NT2/D1 (cell line): ENCODE measurements at regions not wholly inside any gene's neighbourhood (a gene's known extent, or its start where the extent isn't known, plus 50 kb on each side); places are given as distances from the start of the nearest gene placed in this dataset.

Experiments used
- DNase-seq: peaks from one replicate; pipeline ENCODE4 v3.0.0-alpha.2; 2011; ENCODE audit warnings: low read depth, low spot score
- H3K27me3 ChIP-seq: 2 replicates; pipeline ENCODE4 v1.6.0; 2011; ENCODE audit warnings: mild to moderate bottlenecking; ENCODE audit not compliant: insufficient read length, insufficient read depth
- H3K36me3 ChIP-seq: 2 replicates; pipeline ENCODE4 v1.6.1; 2011; ENCODE audit warnings: mild to moderate bottlenecking, low read length, mixed read lengths; ENCODE audit not compliant: insufficient read depth, insufficient read length
- H3K4me1 ChIP-seq: 2 replicates; pipeline ENCODE4 v1.5.1; 2011; ENCODE audit not compliant: insufficient read depth, insufficient read length
- H3K4me3 ChIP-seq: 2 replicates; pipeline ENCODE4 v1.5.1; 2011; ENCODE audit warnings: low read depth; ENCODE audit not compliant: insufficient read length
- H3K9ac ChIP-seq: 2 replicates; pipeline ENCODE4 v1.6.0; 2011; ENCODE audit warnings: low read depth; ENCODE audit not compliant: insufficient read length
- H3K9me3 ChIP-seq: 2 replicates; pipeline ENCODE4 v1.5.1; 2011; ENCODE audit warnings: mild to moderate bottlenecking, low read length; ENCODE audit not compliant: insufficient read depth
- SUZ12 ChIP-seq: IDR thresholded peaks from 2 replicates; pipeline ENCODE4 v1.6.1; 2011; ENCODE audit not compliant: insufficient read length, insufficient read depth; ENCODE audit errors: extremely low read depth
- YY1 ChIP-seq: IDR thresholded peaks from 2 replicates; pipeline ENCODE4 v1.6.1; 2011; ENCODE audit not compliant: insufficient read length, insufficient read depth
- ZNF274 ChIP-seq: IDR thresholded peaks from 2 replicates; pipeline ENCODE4 v1.6.1; 2011; ENCODE audit warnings: mild to moderate bottlenecking, low read depth, low read length

DNA sequence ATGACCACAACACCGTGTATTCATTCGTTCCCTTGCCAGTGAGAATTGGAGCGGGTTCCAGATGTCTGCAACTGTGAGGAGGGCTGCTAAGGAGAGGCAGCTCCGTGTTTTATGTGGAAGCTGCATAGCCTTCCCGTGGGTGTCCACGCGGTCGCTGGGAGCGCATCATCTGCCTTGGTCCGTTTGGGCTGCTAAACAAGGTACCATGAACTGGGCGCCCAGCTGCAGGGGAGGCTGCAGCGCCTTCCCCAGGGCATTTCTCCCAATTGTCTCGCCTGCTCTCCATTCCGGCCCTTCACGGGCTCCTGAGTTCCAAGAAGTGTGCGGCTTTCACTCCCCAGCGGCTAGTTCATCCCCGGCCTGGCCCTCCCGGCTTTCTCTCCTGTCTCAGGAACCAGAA lies 1446.4 kb downstream of the TBC1D22A start:
- Histone ChIP-seq H3K9me3 (no peaks in the 10 kb centered on the region), H3K9ac (no peak overlapping the region), H3K36me3 (no peaks in the 10 kb centered on the region), H3K27me3 (no peaks in the 10 kb centered on the region), H3K4me3 (no peak overlapping the region), H3K4me1 (peaks cover 2% of the 10 kb centered on the region)
- TF ChIP-seq ZNF274 (no peak), YY1 (no peak), SUZ12 (no peak)
- DNase-seq, result no peak

DNA sequence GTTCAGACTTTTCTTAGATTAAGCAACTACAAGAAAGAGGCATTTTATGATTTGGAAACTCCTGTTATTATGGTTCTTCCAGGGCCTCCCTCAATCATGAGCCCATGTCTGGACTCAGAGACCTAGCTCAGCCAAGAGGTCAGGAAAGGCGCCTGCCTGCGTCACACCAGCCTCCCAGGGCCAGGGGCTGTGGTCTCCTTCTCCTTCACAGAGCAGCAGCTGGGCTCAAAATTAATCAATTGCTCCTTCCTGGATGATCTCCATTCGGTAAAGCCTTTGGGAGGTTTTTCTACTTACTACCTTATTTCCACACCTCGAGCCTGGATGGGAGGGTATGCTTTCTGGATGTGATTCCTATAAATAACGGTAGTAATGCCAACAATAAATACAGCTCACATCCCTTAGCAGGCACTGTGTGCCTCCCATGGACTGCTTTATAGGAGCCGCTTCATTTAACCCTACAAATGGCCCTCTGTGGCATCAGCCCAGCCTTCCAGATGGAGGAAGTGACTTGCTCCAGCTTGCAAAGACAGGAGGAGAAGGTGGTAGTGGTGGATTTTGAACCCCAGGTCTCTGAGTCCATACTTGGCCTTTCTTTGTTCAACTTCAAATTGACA lies 1445.6 kb downstream of the TBC1D22A start:
- TF ChIP-seq SUZ12 (no peak), ZNF274 (no peak), YY1 (no peak)
- no peaks in the 10 kb centered on the region for H3K9me3 ChIP-seq
- no peaks in the 10 kb centered on the region for H3K27me3 ChIP-seq
- H3K9ac ChIP-seq, result no peak overlapping the region
- peaks cover 2% of the 10 kb centered on the region for H3K4me1 ChIP-seq
- no peaks in the 10 kb centered on the region for H3K36me3 ChIP-seq
- no peak overlapping the region for H3K4me3 ChIP-seq
- no peak for DNase-seq

DNA sequence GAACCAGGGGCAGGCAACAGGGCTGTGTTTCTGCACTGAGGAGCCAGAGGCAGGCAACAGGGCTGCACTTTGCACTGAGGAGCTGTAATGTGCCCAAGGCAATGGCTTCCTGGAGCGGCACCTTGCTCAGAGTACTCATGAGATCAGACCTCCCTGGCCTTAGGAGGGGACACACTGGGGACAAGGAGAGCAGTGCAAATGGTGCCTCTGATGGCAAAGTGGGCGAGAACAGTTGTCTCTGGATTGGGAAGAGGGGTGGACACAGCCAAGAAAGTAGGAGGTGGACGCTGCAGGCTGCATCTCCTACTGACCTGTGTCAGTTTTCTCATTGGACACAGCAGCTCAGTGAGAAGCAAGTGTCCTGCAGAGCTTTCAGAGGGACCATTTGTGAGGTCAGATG lies 1443.3 kb downstream of the TBC1D22A start:
- no peak for TF ChIP-seq ZNF274
- TF ChIP-seq YY1, result no peak
- TF ChIP-seq SUZ12, result no peak
- Histone ChIP-seq H3K4me1 (no peaks in the 10 kb centered on the region), H3K4me3 (no peak overlapping the region), H3K9ac (no peak overlapping the region), H3K27me3 (no peaks in the 10 kb centered on the region), H3K36me3 (no peaks in the 10 kb centered on the region), H3K9me3 (no peaks in the 10 kb centered on the region)
- DNase-seq, result no peak

DNA sequence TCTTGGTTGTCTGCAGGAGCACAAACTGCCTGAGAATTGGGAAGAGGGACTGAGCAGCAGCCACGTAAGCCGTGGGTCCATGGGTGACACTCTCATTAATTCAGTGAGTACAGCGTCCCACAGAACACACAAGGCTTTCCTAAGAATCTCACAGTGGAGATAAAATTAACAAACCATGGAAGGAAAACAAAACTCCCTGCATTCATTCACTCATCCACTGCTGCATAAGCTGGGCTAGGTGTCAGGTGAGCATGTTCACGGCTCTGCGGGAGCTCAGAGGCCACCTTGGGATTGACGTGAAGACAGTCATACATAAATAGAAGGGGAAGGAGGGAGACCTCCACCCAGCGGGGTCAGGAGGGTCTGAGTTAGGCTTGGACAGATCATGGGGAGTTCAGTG lies 1442.7 kb downstream of the TBC1D22A start:
- Histone ChIP-seq H3K9ac (no peak overlapping the region), H3K4me3 (no peak overlapping the region), H3K36me3 (no peaks in the 10 kb centered on the region), H3K9me3 (no peaks in the 10 kb centered on the region), H3K4me1 (no peaks in the 10 kb centered on the region), H3K27me3 (no peaks in the 10 kb centered on the region)
- DNase-seq, result no peak
- TF ChIP-seq SUZ12 (no peak), YY1 (no peak), ZNF274 (no peak)

DNA sequence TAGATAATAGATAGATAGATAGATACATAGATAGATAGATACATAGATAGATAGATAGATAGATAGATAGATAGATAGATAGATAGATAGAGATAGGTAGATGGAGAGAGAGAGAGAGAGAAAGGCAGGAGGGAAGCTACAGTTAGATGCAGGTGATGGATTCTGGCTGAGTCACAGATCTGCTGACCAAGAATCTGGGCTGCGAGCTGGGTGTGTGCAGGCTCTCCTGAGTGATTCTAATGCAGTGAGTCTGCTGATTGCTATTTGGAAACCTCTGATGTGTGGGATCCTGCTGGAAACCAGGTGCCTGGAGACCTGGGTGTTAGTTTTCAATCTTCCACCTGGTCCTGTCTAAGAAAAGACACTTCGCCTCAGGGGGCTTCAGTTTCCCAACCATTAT lies 1441.8 kb downstream of the TBC1D22A start:
- Histone ChIP-seq H3K4me3 (no peak overlapping the region), H3K9me3 (no peaks in the 10 kb centered on the region), H3K4me1 (no peaks in the 10 kb centered on the region), H3K27me3 (no peaks in the 10 kb centered on the region), H3K9ac (no peak overlapping the region), H3K36me3 (no peaks in the 10 kb centered on the region)
- TF ChIP-seq YY1 (no peak), SUZ12 (no peak), ZNF274 (no peak)
- no peak for DNase-seq

DNA sequence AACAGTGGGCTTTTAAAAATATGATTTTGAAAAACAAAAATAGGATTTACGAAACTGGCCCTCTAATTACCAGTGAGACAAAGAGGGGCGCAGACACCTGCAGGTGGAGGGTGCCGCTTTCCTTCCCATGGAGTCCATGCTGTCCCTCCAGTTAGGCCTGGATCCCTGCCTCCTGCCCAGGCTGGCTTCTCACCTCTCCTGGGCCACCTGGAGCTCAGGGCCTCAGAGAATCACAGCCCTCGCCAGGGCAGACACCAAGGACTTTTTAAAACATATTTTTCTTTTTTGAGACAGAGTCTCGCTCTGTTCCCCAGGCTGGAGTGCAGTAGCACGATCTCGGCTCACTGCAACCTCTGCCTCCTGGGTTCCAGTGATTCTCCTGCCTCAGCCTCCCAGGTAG lies 1437.2 kb downstream of the TBC1D22A start:
- Histone ChIP-seq H3K36me3 (no peaks in the 10 kb centered on the region), H3K9me3 (no peaks in the 10 kb centered on the region), H3K27me3 (no peaks in the 10 kb centered on the region), H3K4me3 (no peak overlapping the region), H3K4me1 (peaks cover 4% of the 10 kb centered on the region), H3K9ac (no peak overlapping the region)
- no peak for DNase-seq
- TF ChIP-seq SUZ12 (no peak), ZNF274 (no peak), YY1 (no peak)

DNA sequence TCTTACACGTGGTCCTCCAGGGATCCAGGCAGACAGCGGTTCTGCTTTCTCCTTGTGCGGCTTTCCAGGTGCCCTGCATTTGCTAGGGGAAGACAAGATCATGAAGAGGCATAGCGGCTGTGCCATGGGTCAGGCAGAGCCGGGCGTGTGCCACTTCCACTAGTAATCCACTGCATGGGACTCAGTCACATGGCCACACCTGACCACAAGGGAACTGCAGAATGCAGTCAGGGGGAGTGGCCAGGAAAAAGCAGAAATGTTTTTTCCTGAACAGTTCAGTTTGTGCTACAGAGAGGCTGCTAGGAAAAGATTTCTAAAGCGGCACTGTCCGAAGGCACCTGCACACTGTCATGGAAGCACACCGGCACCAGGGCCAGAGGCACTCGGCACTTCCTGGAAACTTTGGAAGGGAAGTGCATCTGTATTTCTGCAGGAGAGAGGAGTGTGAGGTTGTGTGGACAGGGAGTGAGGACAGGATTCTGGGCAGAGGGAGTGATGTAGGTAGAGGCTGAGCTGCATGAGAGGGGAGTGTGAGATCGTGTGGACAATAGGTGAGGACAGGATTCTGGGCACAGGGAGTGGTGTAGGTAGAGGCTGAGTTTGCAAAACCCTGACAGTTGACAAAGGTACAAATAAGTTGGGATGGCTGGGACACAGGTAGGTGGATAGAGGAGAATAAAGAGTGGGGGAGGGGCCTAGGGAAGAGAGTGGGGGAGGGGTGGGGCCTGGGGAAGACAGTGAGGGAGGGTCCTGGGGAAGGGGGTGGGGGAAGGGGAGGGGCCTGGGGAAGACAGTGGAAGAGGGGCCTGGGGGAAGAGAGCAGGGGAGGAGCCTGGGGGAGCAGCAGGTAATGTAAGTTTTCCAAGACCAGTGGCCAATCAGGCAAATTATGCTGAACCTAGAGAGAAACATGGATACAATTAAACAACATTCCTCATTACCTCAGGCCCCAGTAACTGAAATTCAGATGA lies 1436.3 kb downstream of the TBC1D22A start:
- TF ChIP-seq ZNF274 (no peak), YY1 (no peak), SUZ12 (no peak)
- peaks cover 4% of the 10 kb centered on the region for H3K4me1 ChIP-seq

More for the DNA sequence above, 1436.3 kb downstream of the TBC1D22A start:
- DNase-seq, result no peak
- Histone ChIP-seq H3K9me3 (no peaks in the 10 kb centered on the region), H3K9ac (no peak overlapping the region), H3K27me3 (no peaks in the 10 kb centered on the region), H3K36me3 (no peaks in the 10 kb centered on the region), H3K4me3 (no peak overlapping the region)
